A673 (cell line): ENCODE measurements at regions not wholly inside any gene's neighbourhood (a gene's known extent, or its start where the extent isn't known, plus 50 kb on each side); places are given as distances from the start of the nearest gene placed in this dataset.

Source experiments
- BruUV-seq: library from RNA; stranded (reverse); fragments of 400-500 nt; replicated peaks from 2 replicates; lab custom pipeline; 2021; lab: Mats Ljungman, UMichigan
- CTCF ChIA-PET: fragments of 300-600 bp; sonication (Branson Sonifier 250); formaldehyde crosslinking; loops from one replicate; lab custom pipeline; 2022; ENCODE audit warnings: antibody characterized with exemption; lab: Charles Lee
- POLR2A ChIA-PET: fragments of 300-600 bp; sonication (Branson Sonifier 250); formaldehyde crosslinking; loops from one replicate; lab custom pipeline; 2022; ENCODE audit warnings: antibody characterized with exemption; ENCODE audit not compliant: low non-redundant PET; lab: Charles Lee
- DNase-seq: peaks from one replicate; pipeline ENCODE4 v3.0.0-alpha.2; 2015; ENCODE audit warnings: low spot score
- H3K27ac ChIP-seq: fragments of 200-600 bp; sonication (generic); 2 replicates; pipeline ENCODE4 v1.5.1; 2016; ENCODE audit warnings: mixed run types, low read depth, mild to moderate bottlenecking, mixed read lengths, antibody characterized with exemption, low read length; ENCODE audit not compliant: poor library complexity, severe bottlenecking
- H3K27me3 ChIP-seq: fragments of 200-600 bp; sonication (generic); replicated peaks from 2 replicates; pipeline ENCODE4 v1.6.1; 2017; ENCODE audit warnings: mixed run types, low read depth, mild to moderate bottlenecking, mixed read lengths, antibody characterized with exemption, low read length; ENCODE audit not compliant: insufficient read depth, poor library complexity
- H3K36me3 ChIP-seq: fragments of 200-600 bp; sonication (generic); 2 replicates; pipeline ENCODE4 v1.6.1; 2016; ENCODE audit warnings: mixed run types, mild to moderate bottlenecking, mixed read lengths, antibody characterized with exemption, low read length; ENCODE audit not compliant: insufficient read depth, poor library complexity, severe bottlenecking
- H3K4me1 ChIP-seq: fragments of 200-600 bp; sonication (generic); 2 replicates; pipeline ENCODE4 v1.6.1; 2017; ENCODE audit warnings: mixed run types, mild to moderate bottlenecking, mixed read lengths, antibody characterized with exemption, low read length; ENCODE audit not compliant: insufficient read depth, poor library complexity, severe bottlenecking
- H3K4me3 ChIP-seq: fragments of 200-600 bp; sonication (generic); 2 replicates; pipeline ENCODE4 v1.5.1; 2016; ENCODE audit warnings: low read depth, mixed run types, mild to moderate bottlenecking, mixed read lengths, low read length; ENCODE audit not compliant: poor library complexity, severe bottlenecking
- H3K9me3 ChIP-seq: fragments of 200-600 bp; sonication (generic); 2 replicates; pipeline ENCODE4 v1.6.1; 2016; ENCODE audit warnings: mixed run types, low read depth, mild to moderate bottlenecking, mixed read lengths, antibody characterized with exemption, low read length; ENCODE audit not compliant: poor library complexity, severe bottlenecking
- EZH2 ChIP-seq: fragments of 200-600 bp; sonication (generic); IDR thresholded peaks from 2 replicates; pipeline ENCODE4 v1.6.1; 2017; ENCODE audit warnings: borderline replicate concordance, low read depth, mild to moderate bottlenecking, mixed read lengths, antibody characterized with exemption, low read length; ENCODE audit not compliant: poor library complexity, severe bottlenecking
- intact Hi-C: fragments of 100-400 bp; cut with micrococcal nuclease; formaldehyde crosslinking; loops from one replicate; pipeline ENCODE4 v1.10.0; 2022; ENCODE audit not compliant: unreplicated experiment
- TF ChIP-seq, protein P1 (sequence below): fragments of 300-800, 200-600 bp; sonication (generic); conservative IDR thresholded peaks from 2 replicates; pipeline ENCODE4 v1.5.1; 2017; ENCODE audit warnings: low read depth, mild to moderate bottlenecking, antibody characterized with exemption, low read length, moderate library complexity, mixed read lengths

DNA sequence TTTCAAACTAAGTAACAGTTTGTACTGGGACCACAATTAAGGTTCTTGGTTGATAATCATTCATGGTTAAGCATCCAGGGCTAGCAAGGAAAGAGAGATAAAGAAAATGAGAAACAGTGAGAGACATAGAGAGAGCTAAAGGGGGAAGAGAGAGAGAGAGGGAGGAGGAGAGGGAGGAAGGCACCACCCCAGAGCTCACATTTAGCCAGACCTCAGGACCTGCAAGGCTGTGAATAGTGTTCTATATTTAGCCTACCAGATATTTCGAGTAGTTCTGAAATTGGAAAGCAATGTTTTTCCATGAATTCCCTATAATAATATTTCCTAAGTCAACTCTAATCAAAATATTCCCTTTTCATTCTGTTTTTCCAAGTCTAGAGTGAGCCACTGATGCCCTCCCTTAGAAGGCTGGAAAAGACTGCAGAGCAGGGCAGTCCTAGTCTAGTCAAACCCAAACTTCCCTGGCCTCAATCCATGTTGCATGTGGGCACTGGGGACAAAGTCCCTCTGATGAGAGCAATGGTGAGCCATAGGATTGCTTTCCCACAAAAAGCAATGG is 119.4 kb upstream of the INHBA start:
- no peak for TF ChIP-seq EZH2
- TF ChIP-seq, protein P1, sequence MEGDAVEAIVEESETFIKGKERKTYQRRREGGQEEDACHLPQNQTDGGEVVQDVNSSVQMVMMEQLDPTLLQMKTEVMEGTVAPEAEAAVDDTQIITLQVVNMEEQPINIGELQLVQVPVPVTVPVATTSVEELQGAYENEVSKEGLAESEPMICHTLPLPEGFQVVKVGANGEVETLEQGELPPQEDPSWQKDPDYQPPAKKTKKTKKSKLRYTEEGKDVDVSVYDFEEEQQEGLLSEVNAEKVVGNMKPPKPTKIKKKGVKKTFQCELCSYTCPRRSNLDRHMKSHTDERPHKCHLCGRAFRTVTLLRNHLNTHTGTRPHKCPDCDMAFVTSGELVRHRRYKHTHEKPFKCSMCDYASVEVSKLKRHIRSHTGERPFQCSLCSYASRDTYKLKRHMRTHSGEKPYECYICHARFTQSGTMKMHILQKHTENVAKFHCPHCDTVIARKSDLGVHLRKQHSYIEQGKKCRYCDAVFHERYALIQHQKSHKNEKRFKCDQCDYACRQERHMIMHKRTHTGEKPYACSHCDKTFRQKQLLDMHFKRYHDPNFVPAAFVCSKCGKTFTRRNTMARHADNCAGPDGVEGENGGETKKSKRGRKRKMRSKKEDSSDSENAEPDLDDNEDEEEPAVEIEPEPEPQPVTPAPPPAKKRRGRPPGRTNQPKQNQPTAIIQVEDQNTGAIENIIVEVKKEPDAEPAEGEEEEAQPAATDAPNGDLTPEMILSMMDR = no peak
- ChIA-PET POLR2A (no interaction called here), CTCF (no interaction called here)
- Histone ChIP-seq H3K27ac (peak overlapping the region; percentile 97), H3K4me1 (peaks cover 59% of the 10 kb centered on the region), H3K36me3 (peaks cover 6% of the 10 kb centered on the region), H3K9me3 (peaks cover 13% of the 10 kb centered on the region), H3K27me3 (no peaks in the 10 kb centered on the region), H3K4me3 (no peak overlapping the region)
- peak; percentile 45 for DNase-seq
- BruUV-seq = TSS peak; percentile 92
- intact Hi-C loops = loop anchor here (2.0 to 10.0 kb wide), 4 partner anchors 64 to 502 kb away; no protein-coding TSS in a partner anchor

DNA sequence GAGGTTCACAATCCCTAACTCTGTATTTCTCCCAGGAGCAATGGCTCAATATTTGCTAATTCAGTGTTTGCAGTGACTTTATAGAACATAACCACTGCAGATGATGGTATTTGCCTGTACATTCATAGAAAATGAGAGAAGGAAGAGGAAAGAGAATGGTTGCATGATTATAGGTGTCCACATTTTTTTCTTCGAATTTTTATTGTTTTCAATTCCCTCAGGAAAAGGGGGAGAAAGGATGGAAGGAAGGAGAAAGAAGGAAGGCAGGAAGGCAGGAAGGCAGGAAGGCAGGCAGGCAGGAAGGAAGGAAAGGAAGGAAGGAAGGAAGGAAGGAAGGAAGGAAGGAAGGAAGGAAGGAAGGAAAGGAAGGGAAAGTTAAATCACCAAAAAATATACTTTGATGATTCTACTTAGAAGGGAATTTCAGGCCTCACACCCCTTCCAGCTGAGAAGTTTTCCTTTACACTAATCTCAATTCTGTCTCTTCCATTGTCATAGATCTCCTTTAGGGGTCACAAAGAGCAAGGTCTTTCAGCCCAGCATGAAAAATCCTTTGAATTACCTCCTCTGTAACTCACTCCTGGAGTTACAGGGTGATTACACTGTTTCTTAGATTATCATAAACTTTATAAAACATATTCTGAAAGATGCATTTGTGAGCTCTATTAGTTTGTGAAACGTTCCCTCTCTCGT is 118.8 kb upstream of the INHBA start:
- H3K27me3 ChIP-seq = no peaks in the 10 kb centered on the region
- peaks cover 58% of the 10 kb centered on the region for H3K4me1 ChIP-seq
- CTCF ChIA-PET = no interaction called here
- POLR2A ChIA-PET = no interaction called here
- peak; percentile 94 for DNase-seq
- TF ChIP-seq, protein P1 = no peak
- TF ChIP-seq EZH2 = no peak
- no peak overlapping the region for H3K4me3 ChIP-seq
- H3K27ac ChIP-seq = peak overlapping the region; percentile 97
- peaks cover 13% of the 10 kb centered on the region for H3K9me3 ChIP-seq
- H3K36me3 ChIP-seq = peaks cover 6% of the 10 kb centered on the region
- intact Hi-C loops = loop anchor here (2.0 to 10.0 kb wide), 4 partner anchors 65 to 503 kb away; no protein-coding TSS in a partner anchor
- no TSS peak for BruUV-seq

DNA sequence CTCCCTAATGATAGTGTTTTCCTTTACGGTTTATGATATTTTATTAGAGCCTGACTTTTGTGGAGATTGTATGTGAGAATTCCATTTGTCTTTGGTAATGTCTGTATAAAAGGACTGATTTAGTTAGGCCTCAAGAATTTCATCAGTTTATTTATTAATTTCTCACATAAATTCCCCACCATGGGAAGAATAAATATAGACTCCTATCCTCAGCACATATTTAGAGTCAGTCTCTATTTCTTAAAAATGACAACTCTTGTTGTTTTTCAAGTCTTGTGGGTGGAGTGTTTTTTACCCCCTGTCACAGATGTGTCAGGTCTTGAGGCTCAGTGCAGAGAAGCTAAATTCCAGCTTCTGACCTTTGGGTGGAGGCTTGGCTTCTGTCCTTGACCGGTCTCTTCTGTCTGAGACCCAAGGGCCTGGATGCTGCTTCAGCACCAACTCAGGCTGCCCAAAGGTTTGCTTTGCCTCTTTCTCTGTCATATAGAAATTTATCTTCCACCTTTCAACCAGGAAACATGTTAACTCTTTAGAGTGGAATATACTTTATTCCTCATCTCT is 117.3 kb upstream of the INHBA start:
- CTCF ChIA-PET = no interaction called here
- intact Hi-C loops = loop anchor here (5.0 to 10.0 kb wide), 2 partner anchors 97 to 505 kb away; no protein-coding TSS in a partner anchor

More for the DNA sequence above, 117.3 kb upstream of the INHBA start:
- BruUV-seq = no TSS peak
- POLR2A ChIA-PET = no interaction called here
- H3K4me3 ChIP-seq = no peak overlapping the region
- no peak for TF ChIP-seq EZH2
- no peak for DNase-seq
- H3K36me3 ChIP-seq = peaks cover 6% of the 10 kb centered on the region
- H3K4me1 ChIP-seq = peaks cover 57% of the 10 kb centered on the region
- no peaks in the 10 kb centered on the region for H3K27me3 ChIP-seq
- peaks cover 13% of the 10 kb centered on the region for H3K9me3 ChIP-seq
- peak overlapping the region; percentile 97 for H3K27ac ChIP-seq
